HG02840 (cell line): ENCODE measurements at regions not wholly inside any gene's neighbourhood (a gene's known extent, or its start where the extent isn't known, plus 50 kb on each side); places are given as distances from the start of the nearest gene placed in this dataset.

ENCODE experiments used
- ATAC-seq: cut with Tn5 transposase; IDR thresholded peaks from one replicate; pipeline ENCODE4 v1.9.1; 2021; ENCODE audit warnings: mild to moderate bottlenecking, moderate library complexity, moderate number of reproducible peaks; ENCODE audit not compliant: unreplicated experiment, low FRiP score

GRCh38 chr4:15130441-15130840 lies 128.2 kb downstream of the CPEB2 start:
- ATAC-seq: no peak

DNA sequence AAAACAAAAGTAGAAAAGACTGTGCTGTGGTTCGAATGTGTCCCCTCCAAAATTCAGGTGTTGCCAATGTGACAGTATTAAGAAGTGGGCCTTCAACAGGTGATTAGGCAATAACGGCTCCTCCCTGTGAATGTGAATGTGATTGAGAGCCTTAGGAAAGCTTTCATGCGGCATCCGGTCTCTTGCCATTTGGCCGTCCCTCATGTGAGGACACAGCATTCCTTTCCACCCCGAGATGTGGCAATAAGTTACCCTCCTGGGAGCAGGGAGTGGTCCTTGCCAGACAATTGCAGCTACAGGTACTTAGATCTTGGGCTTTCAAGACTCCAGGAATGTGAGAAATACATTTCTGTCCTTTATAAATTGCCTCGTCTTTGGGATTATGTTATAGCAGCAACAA lies 129.3 kb downstream of the CPEB2 start:
- no peak for ATAC-seq

- ATAC-seq: no peak
These were observed 130.5 kb downstream of the CPEB2 start for GRCh38 chr4:15132739-15133138.

DNA sequence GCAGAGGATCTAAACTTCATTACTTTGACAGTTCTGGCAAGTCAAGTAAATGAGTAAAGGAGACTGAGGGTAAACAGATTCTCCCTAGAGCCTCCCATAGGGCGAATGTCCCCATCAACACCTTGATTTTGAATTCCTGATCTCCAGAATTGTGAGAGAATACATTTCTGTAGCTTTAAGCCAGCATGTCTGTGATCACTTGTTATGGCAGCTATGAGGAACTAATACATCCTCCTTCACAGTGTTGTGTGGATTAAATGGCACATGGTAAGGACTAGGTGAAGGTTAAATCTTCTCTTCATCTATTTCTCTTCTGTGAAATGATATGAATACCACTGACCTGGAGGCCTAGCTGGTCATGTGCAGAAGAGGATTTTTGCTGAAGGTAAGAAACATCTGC lies 137.3 kb downstream of the CPEB2 start:
- ATAC-seq: no peak

DNA sequence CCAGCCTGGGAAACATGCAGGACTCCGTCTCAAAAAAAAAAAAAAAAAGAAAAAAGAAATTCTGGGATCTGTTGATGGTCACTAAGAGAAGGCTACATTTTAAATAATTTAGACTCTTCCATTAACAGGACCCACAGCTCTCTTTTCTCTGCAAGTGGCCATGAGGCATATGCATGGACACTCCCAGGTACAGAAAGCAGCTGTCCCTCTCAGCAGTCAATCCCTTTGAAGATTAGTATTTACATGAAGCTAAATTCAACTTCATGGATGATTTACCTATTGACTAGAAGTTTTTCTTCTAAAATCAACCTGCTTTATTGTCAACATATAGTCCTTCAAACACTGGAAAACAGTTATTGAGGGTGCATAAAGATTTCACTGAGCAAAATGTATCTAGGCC lies 139.9 kb downstream of the CPEB2 start:
- no peak for ATAC-seq

GRCh38 chr4:15143551-15143950 lies 141.3 kb downstream of the CPEB2 start:
- no peak for ATAC-seq

GRCh38 chr4:15144249-15144966 lies 142.1 kb downstream of the CPEB2 start:
- no peak for ATAC-seq

- no peak for ATAC-seq
These were observed 142.7 kb downstream of the CPEB2 start for GRCh38 chr4:15144967-15145295.

DNA sequence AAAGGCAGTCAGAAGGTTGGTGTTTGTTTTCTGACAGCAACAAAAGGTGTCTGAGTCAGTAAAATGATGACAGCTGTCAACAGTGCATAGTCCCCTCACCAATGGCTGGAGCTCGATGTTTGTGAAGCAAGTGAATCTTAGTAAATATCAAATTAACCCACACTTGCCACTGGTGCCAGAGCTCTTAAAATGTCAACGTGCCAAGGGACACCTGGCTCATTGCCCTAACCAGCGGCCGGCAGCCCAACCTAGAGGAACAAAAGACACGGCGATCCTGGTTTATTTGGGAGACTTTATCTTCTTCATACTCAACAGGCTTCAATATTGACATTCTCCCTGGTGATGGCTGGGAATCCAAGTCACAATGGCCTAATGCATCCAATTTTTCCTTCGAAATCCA lies 143.4 kb downstream of the CPEB2 start:
- ATAC-seq: no peak

DNA sequence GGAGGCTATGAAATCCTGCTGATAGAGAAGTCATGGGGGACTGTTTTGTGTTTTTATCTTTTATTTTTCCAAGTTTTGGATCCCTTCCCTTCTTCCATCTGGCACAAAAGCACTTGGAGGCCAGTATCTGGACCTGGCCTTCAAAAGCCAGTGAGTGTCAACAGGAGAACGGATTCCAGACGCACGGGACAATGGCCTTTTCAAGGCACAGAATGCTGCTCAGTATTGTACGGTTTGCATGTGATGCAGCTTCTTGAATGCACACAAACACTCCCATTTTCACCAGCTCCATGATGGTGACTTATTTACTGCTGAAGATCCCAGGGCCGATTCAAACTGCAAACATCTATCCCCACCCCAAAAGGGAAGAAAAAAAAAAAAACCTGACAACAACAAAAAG lies 145.4 kb downstream of the CPEB2 start:
- no peak for ATAC-seq

DNA sequence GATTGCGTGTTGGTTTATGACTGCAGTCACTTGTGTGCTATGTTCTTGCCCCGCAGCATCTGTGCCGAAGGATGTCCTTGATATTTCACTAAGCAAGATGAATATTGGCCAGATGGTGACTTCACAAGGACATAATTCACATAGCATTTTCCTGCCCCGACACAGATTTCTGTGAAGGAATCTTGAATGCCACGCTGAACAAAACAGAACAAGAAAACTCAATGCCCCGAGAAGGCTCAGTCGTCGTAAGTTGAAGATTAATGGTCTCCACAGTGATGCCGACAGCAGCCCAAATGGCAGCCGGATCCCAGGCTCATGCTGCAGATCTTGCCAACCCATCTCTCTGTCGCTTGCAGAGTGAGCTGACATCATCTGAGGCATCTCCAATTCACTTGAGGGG lies 145.9 kb downstream of the CPEB2 start:
- no peak for ATAC-seq

DNA sequence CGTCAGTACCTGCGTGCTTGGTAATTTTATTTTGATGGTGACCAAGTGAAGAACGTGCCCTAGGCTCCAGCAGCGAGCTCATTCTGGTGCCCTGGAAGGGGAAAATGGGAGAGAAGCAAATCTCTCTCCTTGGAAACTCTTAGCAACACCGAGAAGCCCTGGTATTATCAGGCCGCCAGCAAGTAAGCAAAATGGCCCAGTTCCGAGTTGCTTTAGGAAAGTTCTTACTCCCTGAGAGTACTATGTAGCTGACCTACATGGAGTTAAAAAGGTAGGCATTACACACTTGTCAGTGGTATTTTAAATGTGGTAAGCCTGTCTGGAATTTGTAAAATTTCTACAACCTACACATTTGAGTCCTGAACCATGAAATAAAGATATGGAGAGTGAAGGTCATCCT lies 146.4 kb downstream of the CPEB2 start:
- ATAC-seq: no peak

GRCh38 chr4:15149234-15149838 lies 147.1 kb downstream of the CPEB2 start:
- ATAC-seq: peak; percentile 54

GRCh38 chr4:15149839-15150592 lies 147.7 kb downstream of the CPEB2 start:
- ATAC-seq: peak; percentile 50

- ATAC-seq: no peak
These were observed 148.3 kb downstream of the CPEB2 start for GRCh38 chr4:15150631-15151030.

DNA sequence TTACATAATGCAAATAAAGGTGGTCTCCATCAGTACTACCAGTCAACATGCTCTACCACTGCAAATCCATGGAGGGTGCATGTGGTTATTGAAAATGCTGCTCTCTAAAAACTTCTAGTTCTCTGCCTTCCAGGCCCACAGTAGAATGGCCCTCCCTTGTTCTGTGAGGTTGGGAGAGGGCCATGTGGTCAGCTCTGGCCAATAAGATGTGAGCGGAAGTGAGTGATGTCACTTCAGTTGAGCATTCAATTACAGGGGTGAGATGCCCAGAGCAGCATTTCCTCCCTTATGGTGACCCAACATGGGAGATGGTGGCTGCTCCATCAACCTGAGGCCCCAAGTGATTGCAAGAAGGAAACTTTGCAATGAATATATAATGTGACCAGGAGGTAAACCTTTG lies 148.8 kb downstream of the CPEB2 start:
- ATAC-seq: no peak

GRCh38 chr4:15153662-15154061 lies 151.4 kb downstream of the CPEB2 start:
- no peak for ATAC-seq

DNA sequence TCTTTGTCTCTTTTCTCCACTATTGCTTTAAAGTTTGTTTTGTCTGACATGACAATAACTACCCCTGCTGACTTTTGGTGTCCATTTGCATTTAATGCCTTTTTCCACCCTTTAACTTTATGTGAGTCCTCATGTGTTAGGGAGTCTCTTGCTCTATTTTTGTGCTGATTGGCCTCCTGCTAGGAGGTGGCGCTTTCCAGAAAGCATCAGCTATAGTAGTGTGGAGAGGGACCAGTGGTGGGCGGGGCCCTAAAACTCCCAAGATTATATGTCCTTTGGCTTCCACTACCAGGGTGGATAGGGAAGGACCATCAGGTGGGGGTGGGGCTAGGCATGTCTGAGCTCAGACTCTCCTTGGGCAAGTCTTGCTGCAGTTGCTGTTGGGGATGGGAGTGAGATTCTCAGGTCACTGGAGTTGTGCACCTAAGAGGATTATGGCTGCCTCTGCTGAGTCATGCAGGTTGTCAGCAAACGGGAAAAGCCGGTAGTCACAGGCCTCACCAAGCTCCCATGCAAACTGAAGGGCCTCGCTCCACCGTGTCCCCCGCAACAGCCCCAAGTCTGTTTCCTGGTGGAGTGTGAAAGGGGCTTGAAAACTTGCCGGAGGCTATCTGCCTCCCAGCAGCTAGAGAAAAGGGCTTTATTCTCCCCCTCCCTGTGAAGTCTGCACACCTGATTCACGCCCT lies 156.3 kb downstream of the CPEB2 start:
- ATAC-seq: no peak

DNA sequence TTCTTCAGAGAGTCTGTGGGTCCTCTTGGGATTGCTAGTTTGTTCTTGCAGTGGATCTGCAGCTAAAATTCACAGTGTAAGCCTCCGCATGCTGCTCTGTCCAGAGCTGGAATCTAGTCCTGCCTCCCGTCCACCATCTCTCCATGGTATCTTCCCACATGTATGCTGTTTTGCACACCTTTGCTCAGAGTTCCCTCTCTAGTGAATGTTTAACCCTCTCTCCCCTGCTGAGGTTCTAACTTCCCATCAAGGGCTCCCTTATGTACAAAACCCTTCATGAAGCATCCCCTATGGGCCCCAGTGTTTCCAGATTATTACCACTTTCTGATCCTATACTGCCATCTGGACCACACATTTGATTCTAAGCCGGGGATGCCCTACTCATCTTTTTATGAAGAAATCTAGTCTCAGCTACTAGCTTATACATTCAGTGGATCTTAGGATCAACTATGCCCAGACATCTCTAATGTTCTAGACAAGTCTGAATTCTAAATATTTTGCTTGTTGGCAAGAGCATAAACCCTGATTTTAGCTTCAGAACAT lies 157.3 kb downstream of the CPEB2 start:
- no peak for ATAC-seq

- ATAC-seq: no peak
These were observed 159.2 kb downstream of the CPEB2 start for GRCh38 chr4:15161439-15161838.

DNA sequence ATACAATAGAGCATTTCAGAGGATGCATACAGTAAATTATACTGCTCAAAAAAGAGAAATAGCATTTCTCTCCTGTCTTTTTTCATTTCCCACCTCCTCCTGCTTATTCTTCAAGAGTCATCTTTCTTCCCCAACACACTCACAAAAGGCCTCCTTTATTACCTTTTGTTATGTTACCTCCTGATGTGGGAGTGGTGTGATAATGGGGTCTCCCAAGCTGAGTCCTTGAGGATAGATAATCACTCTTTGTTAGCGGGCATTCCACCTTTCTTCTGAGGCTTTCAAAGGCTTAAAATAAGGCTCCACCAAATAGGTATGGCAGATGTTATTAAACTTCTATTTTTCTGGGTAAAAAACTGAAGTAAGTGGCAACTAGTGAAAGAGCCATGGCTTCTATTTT lies 159.8 kb downstream of the CPEB2 start:
- no peak for ATAC-seq
